K562 (cell line): ENCODE measurements at regions not wholly inside any gene's neighbourhood (a gene's known extent, or its start where the extent isn't known, plus 50 kb on each side); places are given as distances from the start of the nearest gene placed in this dataset.

Experiments
- ATAC-seq: fragments of 200-7000 bp; cut with Tn5 transposase; 3 replicates; pipeline ENCODE4 v1.9.1; 2020; ENCODE audit warnings: moderate library complexity
- BruUV-seq: library from RNA; stranded (reverse); fragments of 400-500 nt; replicated peaks from 2 replicates; lab custom pipeline; 2021; lab: Mats Ljungman, UMichigan
- CTCF ChIA-PET: fragments of 300-600 bp; formaldehyde crosslinking; extraction: SDS; loops from one replicate; lab custom pipeline; 2021; ENCODE audit warnings: low intra/inter-chr PET ratio; lab: Yijun Ruan, JAX
- POLR2A ChIA-PET: fragments of 300-600, 350-650 bp; sonication (Branson Sonifier 250); formaldehyde crosslinking; extraction: SDS; loops from one replicate; lab custom pipeline; 2021; ENCODE audit warnings: antibody characterized with exemption, inconsistent platforms; lab: Yijun Ruan, JAX
- DNase-seq, 4 experiments: peaks; one replicate each; pipeline versions ENCODE4 v3.0.0 to v3.0.0-alpha.2; 2011 to 2018; ENCODE audit warnings: low spot score in 3 of 4, mixed read lengths in 3 of 4; ENCODE audit errors: extremely low read depth in 1 of 4
- FAIRE-seq: peaks from 2 replicates; lab custom pipeline; 2011; peaks lifted over from hg19 to GRCh38; lab: Jason Lieb, UNC
- H2AFZ ChIP-seq: 2 replicates; pipeline ENCODE4 v1.6.0; 2011; ENCODE audit warnings: low read depth, low read length, control low read depth, inconsistent platforms
- H3K27ac ChIP-seq: fragments of 200-600 bp; 3 replicates; pipeline ENCODE4 v1.8.0; 2011; ENCODE audit warnings: low read depth, mild to moderate bottlenecking, control low read depth, inconsistent platforms, low read length, moderate library complexity, mixed read lengths; ENCODE audit errors: extremely low read depth
- H3K27me3 ChIP-seq, 2 experiments: fragments of 300-600 bp in 1 of 2; 2 replicates in 1 of 2; 3 replicates in 1 of 2; pipeline versions ENCODE4 v1.6.0 to v1.8.0; 2011; ENCODE audit warnings: inconsistent platforms in 2 of 2, low read length in 2 of 2, mild to moderate bottlenecking in 1 of 2, mixed read lengths in 1 of 2, moderate library complexity in 1 of 2; ENCODE audit not compliant: control insufficient read depth in 2 of 2, insufficient read depth in 2 of 2
- H3K36me3 ChIP-seq: fragments of 300-600 bp; 3 replicates; pipeline ENCODE4 v1.8.0; 2011; ENCODE audit warnings: mild to moderate bottlenecking, low read length, inconsistent platforms; ENCODE audit not compliant: control insufficient read depth, insufficient read depth
- H3K4me1 ChIP-seq, 2 experiments: fragments of 200-600 bp in 1 of 2; replicated peaks in 1 of 2; 2 replicates in 1 of 2; 3 replicates in 1 of 2; pipeline versions ENCODE4 v1.5.1 to v1.8.0; 2011; ENCODE audit warnings: inconsistent platforms in 2 of 2, low read length in 2 of 2, mild to moderate bottlenecking in 1 of 2, mixed read lengths in 1 of 2, moderate library complexity in 1 of 2; ENCODE audit not compliant: control insufficient read depth in 2 of 2, insufficient read depth in 2 of 2
- H3K4me2 ChIP-seq: 2 replicates; pipeline ENCODE4 v1.6.1; 2011; ENCODE audit warnings: low read length, control low read depth, inconsistent platforms, mixed read lengths; ENCODE audit not compliant: insufficient read depth
- H3K4me3 ChIP-seq: fragments of 200-600 bp; sonication (generic), shearing (Covaris generic); 2 replicates; pipeline ENCODE4 v1.5.1; 2016; ENCODE audit warnings: control low read depth, inconsistent platforms
- H3K79me2 ChIP-seq: fragments of 200-600 bp; 3 replicates; pipeline ENCODE4 v1.8.0; 2011; ENCODE audit warnings: low read length, inconsistent platforms; ENCODE audit not compliant: control insufficient read depth, insufficient read depth
- H3K9ac ChIP-seq, 2 experiments: 2 replicates each; pipeline versions ENCODE4 v1.6.0 to v1.6.1; 2011; ENCODE audit warnings: low read depth in 2 of 2, low read length in 2 of 2, control low read depth in 1 of 2, inconsistent platforms in 1 of 2, mild to moderate bottlenecking in 1 of 2, mixed read lengths in 1 of 2; ENCODE audit not compliant: insufficient read depth in 1 of 2
- H3K9me1 ChIP-seq: one replicate; pipeline ENCODE4 v1.6.0; 2011; ENCODE audit warnings: inconsistent platforms, mild to moderate bottlenecking, low read length, moderate library complexity; ENCODE audit not compliant: control insufficient read depth, insufficient read depth
- H3K9me3 ChIP-seq: replicated peaks from 2 replicates; pipeline ENCODE4 v1.5.1; 2011; ENCODE audit warnings: low read depth, low read length, inconsistent platforms; ENCODE audit not compliant: control insufficient read depth, insufficient read depth
- H4K20me1 ChIP-seq: replicated peaks from 2 replicates; pipeline ENCODE4 v1.6.1; 2011; ENCODE audit warnings: low read length, inconsistent platforms, mixed read lengths; ENCODE audit not compliant: control insufficient read depth, insufficient read depth
- CHD4 ChIP-seq: fragments of 200-600 bp; sonication (generic); IDR thresholded peaks from 3 replicates; pipeline ENCODE4 v1.6.1; 2012; ENCODE audit warnings: low read depth, mild to moderate bottlenecking, mixed read lengths, low read length, inconsistent platforms; ENCODE audit not compliant: insufficient read depth, insufficient replicate concordance, poor library complexity, severe bottlenecking
- GTF2A2 ChIP-seq: IDR thresholded peaks from 2 replicates; pipeline ENCODE4 v1.6.1; 2016; ENCODE audit warnings: mild to moderate bottlenecking, missing genetic modification characterization, missing compliant biosample characterization
- HEY1 ChIP-seq: fragments of 250-450 bp; sonication (Bioruptor Pico); IDR thresholded peaks from 2 replicates; pipeline ENCODE4 v1.5.0; 2020; ENCODE audit warnings: mild to moderate bottlenecking, moderate library complexity, borderline replicate concordance
- HNRNPUL1 ChIP-seq: fragments of 200-400 bp; formaldehyde crosslinking; IDR thresholded peaks from 2 replicates; pipeline ENCODE4 v1.6.1; 2017; ENCODE audit warnings: low read length
- KLF10 ChIP-seq: fragments of 250-450 bp; sonication (Bioruptor Pico); IDR thresholded peaks from 2 replicates; pipeline ENCODE4 v1.6.1; 2021; ENCODE audit warnings: matching md5 sums
- MTF1 ChIP-seq: fragments of 250-450 bp; sonication (Bioruptor Pico); IDR thresholded peaks from 2 replicates; pipeline ENCODE4 v1.9.0; 2021; ENCODE audit warnings: moderate library complexity, mild to moderate bottlenecking, inconsistent platforms, borderline replicate concordance
- PURB ChIP-seq: sonication (generic); formaldehyde crosslinking; IDR thresholded peaks from 2 replicates; pipeline ENCODE4 v1.9.0; 2021; ENCODE audit warnings: low read depth, mild to moderate bottlenecking, missing genetic modification reagents
- RAD51 ChIP-seq: fragments of 450-650 bp; IDR thresholded peaks from 2 replicates; pipeline ENCODE4 v1.7.1; 2016; ENCODE audit warnings: low read depth, mild to moderate bottlenecking, borderline replicate concordance
- SREBF2 ChIP-seq: sonication (generic); formaldehyde crosslinking; IDR thresholded peaks from 2 replicates; pipeline ENCODE4 v1.4.0; 2020; ENCODE audit warnings: mild to moderate bottlenecking, missing genetic modification reagents
- STAG1 ChIP-seq: sonication (generic); formaldehyde crosslinking; IDR thresholded peaks from 2 replicates; pipeline ENCODE4 v1.5.0; 2020; ENCODE audit warnings: missing genetic modification reagents, borderline replicate concordance
- TEAD1 ChIP-seq, 2 experiments: fragments of 450-650 bp in 1 of 2; sonication (generic) in 1 of 2; formaldehyde crosslinking; IDR thresholded peaks; 2 replicates each; pipeline versions ENCODE4 v1.4.0 to v1.8.0; 2020 to 2022; ENCODE audit warnings: mild to moderate bottlenecking in 2 of 2, missing genetic modification reagents in 1 of 2
- TEAD2 ChIP-seq: fragments of 450-650 bp; IDR thresholded peaks from 2 replicates; pipeline ENCODE4 v1.6.1; 2016; ENCODE audit warnings: missing genetic modification characterization, control low read depth, missing compliant biosample characterization
- ZKSCAN3 ChIP-seq: fragments of 250-450 bp; sonication (Bioruptor Pico); IDR thresholded peaks from 2 replicates; pipeline ENCODE4 v1.4.0; 2020
- WGBS: fragments of 100-300 bp; shearing (Covaris generic); methylation state at CpG from one replicate; pipeline ENCODE4 v1.1.6; 2016; ENCODE audit warnings: low coverage, mixed read lengths; ENCODE audit not compliant: insufficient coverage; ENCODE audit errors: missing lambda C conversion rate; 5-methylcytosine and 5-hydroxymethylcytosine counted together
- in situ Hi-C: fragments of 300-500 bp; cut with MboI; formaldehyde crosslinking; loops from 4 replicates; pipeline ENCODE4 v1.15.0; 2018; ENCODE audit warnings: inconsistent platforms, mixed read lengths
- intact Hi-C: fragments of 100-400 bp; cut with micrococcal nuclease; formaldehyde crosslinking; loops from 2 replicates; pipeline ENCODE4 v1.14.2; 2022

GRCh38 chr6:2469428-2469827 is 224.0 kb upstream of the GMDS start:
- Histone ChIP-seq H3K4me1 (no peaks in the 10 kb centered on the region), H3K79me2 (no peaks in the 10 kb centered on the region), H3K9me3 (no peaks in the 10 kb centered on the region), H3K4me3 (no peak overlapping the region), H2AFZ (no peak overlapping the region), H3K27me3 (peaks cover 51 to 67% of the 10 kb centered on the region in 2 experiments; a peak in 4 of 5 replicates), H3K9me1 (no peaks in the 10 kb centered on the region), H3K9ac (no peak overlapping the region), H4K20me1 (peaks cover 6% of the 10 kb centered on the region; the same call in 1 of the 2 replicates), H3K27ac (no peak overlapping the region), H3K36me3 (no peaks in the 10 kb centered on the region), H3K4me2 (no peak overlapping the region)
- DNase-seq (no peak), FAIRE-seq (no peak), ATAC-seq (no peak)
- CTCF ChIA-PET, result no interaction called here
- in situ Hi-C loops (no loop called here), intact Hi-C loops (no loop called here)
- no TSS peak for BruUV-seq
- 2% methylated on average over 8 of the region's 8 CpGs for WGBS
- POLR2A ChIA-PET, result interaction anchor here (0.5 to 1.6 kb wide), 5 partner anchors 9 to 1405 kb away, joined by 3 to 6 read pairs (median 3); no protein-coding TSS in a partner anchor
- no peak for TF ChIP-seq MTF1 (CRISPR knock-in tag)
- TF ChIP-seq SREBF2, result no peak
- no peak for TF ChIP-seq KLF10 (CRISPR knock-in tag)
- no peak for TF ChIP-seq GTF2A2 (tag)
- TF ChIP-seq PURB, result no peak
- no peak for TF ChIP-seq CHD4
- no peak for TF ChIP-seq HNRNPUL1
- no peak for TF ChIP-seq TEAD1 (CRISPR knock-in tag; IDR thresholded peaks at IDR 0.05)
- TF ChIP-seq TEAD2 (tag), result no peak
- TF ChIP-seq ZKSCAN3 (CRISPR knock-in tag), result no peak
- no peak for TF ChIP-seq HEY1 (CRISPR knock-in tag)
- TF ChIP-seq STAG1 (CRISPR knock-in tag), result no peak
- TF ChIP-seq RAD51, result no peak
